Thymus (tissue), 11 donors: ENCODE measurements at regions not wholly inside any gene's neighbourhood (a gene's known extent, or its start where the extent isn't known, plus 50 kb on each side); places are given as distances from the start of the nearest gene placed in this dataset.
"Not testable (repeated sequence)": the region's sequence is repeated elsewhere in the genome, so short reads cannot be mapped to it uniquely, and the experiment has no call there.

Experiments
- DNase-seq, 9 donors: peaks; one replicate each; pipeline ENCODE4 v3.0.0-alpha.2; 2013; ENCODE audit warnings: low spot score in 9 of 9, low read depth in 6 of 9, missing footprints in 1 of 9
- H3K27ac ChIP-seq, 2 donors: one replicate each; pipeline ENCODE4 v1.5.1; 2013; ENCODE audit warnings: control low read depth in 1 of 2, low read depth in 1 of 2, low read length in 1 of 2, mild to moderate bottlenecking in 1 of 2, moderate library complexity in 1 of 2
- H3K27me3 ChIP-seq, 2 donors: one replicate each; pipeline ENCODE4 v1.5.1; 2013; ENCODE audit warnings: low read length in 1 of 2; ENCODE audit not compliant: control insufficient read depth in 2 of 2, insufficient read depth in 1 of 2
- H3K36me3 ChIP-seq, 2 donors: one replicate each; pipeline ENCODE4 v1.5.1; 2013; ENCODE audit warnings: low read length in 1 of 2, mild to moderate bottlenecking in 1 of 2, moderate library complexity in 1 of 2; ENCODE audit not compliant: control insufficient read depth in 2 of 2, insufficient read depth in 2 of 2
- H3K4me1 ChIP-seq, 2 donors: one replicate each; pipeline ENCODE4 v1.5.1; 2013; ENCODE audit warnings: low read length in 2 of 2; ENCODE audit not compliant: control insufficient read depth in 2 of 2, insufficient read depth in 2 of 2
- H3K4me3 ChIP-seq, 2 donors: one replicate each; pipeline ENCODE4 v1.5.1; 2013; ENCODE audit warnings: low read length in 2 of 2, control low read depth in 1 of 2, mild to moderate bottlenecking in 1 of 2
- H3K9me3 ChIP-seq, 2 donors: one replicate each; pipeline ENCODE4 v1.5.1; 2013; ENCODE audit warnings: low read length in 1 of 2, mild to moderate bottlenecking in 1 of 2; ENCODE audit not compliant: control insufficient read depth in 2 of 2, insufficient read depth in 1 of 2
- WGBS: extraction: QIAGEN DNeasy Blood & Tissue Kit; methylation state at CpG from one replicate; pipeline ENCODE4 v1.1.7; 2013; 5-methylcytosine and 5-hydroxymethylcytosine counted together
- donor health status: healthy.

DNA sequence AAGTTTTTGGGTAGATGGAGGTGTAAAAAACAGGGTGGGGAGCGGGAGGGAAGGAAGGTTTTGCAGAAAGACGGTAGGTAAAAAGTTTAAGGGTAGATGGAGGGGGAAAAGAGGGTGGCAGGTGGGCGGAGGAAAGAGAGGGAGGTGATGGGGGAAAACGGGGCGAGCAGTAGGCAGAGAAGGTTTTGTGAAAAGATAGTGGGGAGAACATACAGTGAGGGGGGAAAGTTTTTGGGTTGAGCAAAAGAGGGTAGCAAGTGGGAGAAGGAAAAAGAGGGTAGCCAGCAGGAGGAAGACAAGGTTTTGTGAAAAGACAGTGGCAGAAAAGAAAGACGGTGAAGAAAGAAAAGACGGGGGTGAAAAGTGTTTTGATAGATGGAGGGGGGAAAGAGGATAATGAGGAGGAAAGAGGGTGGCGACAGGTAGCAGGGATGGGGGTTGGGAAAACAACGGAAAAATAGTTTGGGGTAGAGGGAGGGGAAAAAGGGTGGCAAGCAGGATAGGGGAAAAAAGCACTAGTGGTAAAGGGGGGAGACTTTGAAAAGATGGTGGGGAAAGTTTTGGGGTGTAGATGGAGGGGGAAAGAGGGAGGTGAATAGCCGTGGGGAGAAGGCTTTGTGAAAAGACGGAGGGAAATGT lies 398.8 kb downstream of the KCNJ18 start:
- not testable (repeated sequence) for H3K27me3 ChIP-seq, H3K4me3 ChIP-seq, H3K4me1 ChIP-seq, DNase-seq, H3K9me3 ChIP-seq, H3K27ac ChIP-seq, H3K36me3 ChIP-seq
- 94% methylated on average over 10 of the region's 11 CpGs for WGBS

DNA sequence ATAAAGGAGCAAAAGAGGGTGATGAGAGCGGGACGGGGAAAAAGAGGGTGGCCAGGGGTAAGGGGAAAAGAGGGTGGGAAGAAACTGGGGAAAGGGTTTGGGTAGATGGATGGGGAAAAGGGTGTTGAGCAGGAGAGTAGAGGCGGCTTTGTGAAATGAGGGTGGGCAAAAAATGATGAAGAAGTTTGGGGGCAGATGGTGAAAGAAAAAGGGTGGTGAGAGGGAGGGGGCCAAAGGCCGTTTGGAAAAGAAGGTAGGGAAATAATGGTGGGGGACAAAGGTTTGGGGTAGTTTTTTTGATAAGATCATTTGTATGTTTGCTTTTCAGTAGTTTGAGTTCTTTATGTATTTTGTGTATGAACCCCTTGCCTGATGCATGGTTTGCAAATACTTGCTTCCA lies 399.5 kb downstream of the KCNJ18 start:
- WGBS: 87% methylated on average over 4 of the region's 4 CpGs
- not testable (repeated sequence) for DNase-seq, H3K36me3 ChIP-seq, H3K27me3 ChIP-seq, H3K9me3 ChIP-seq, H3K4me1 ChIP-seq, H3K4me3 ChIP-seq, H3K27ac ChIP-seq

DNA sequence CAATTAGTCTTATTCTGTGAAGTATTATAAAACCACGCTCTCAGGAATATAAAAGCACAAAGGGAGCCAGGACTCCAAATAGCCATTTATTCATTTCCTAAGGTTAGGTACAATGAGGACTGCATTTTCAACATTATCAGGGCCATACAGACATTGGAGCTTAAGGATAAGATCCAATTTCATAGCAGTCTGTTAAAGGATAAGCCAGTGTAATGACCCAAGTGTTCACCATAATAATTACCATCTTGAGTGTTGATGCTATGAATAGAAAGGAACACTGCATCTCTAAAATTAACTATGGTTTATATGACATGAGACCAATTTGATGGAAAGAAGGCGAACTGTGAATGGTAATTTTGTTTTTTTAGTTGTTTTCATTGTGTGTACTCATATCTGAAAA lies 403.1 kb downstream of the KCNJ18 start:
- H3K4me1 ChIP-seq, H3K9me3 ChIP-seq, DNase-seq, H3K27ac ChIP-seq, H3K4me3 ChIP-seq, H3K36me3 ChIP-seq, H3K27me3 ChIP-seq: not testable (repeated sequence)
- 74% methylated on average over 2 of the region's 2 CpGs for WGBS

GRCh38 chr17:22099633-22100032 lies 407.3 kb downstream of the KCNJ18 start:
- H3K9me3 ChIP-seq: not testable (repeated sequence)

GRCh38 chr17:22102177-22102576 lies 409.9 kb downstream of the KCNJ18 start:
- H3K27ac ChIP-seq: no peak overlapping the region
- H3K4me3 ChIP-seq: no peak overlapping the region
- no peak for DNase-seq
- no peaks in the 10 kb centered on the region for H3K4me1 ChIP-seq
- H3K27me3 ChIP-seq: no peaks in the 10 kb centered on the region
- no peaks in the 10 kb centered on the region for H3K36me3 ChIP-seq
- WGBS: 87% methylated on average over 6 of the region's 6 CpGs
- no peaks in the 10 kb centered on the region for H3K9me3 ChIP-seq

More at GRCh38 chr17:22099633-22100032, 407.3 kb downstream of the KCNJ18 start:
- not testable (repeated sequence) for H3K36me3 ChIP-seq, DNase-seq, H3K27ac ChIP-seq, H3K4me3 ChIP-seq, H3K4me1 ChIP-seq, H3K27me3 ChIP-seq

DNA sequence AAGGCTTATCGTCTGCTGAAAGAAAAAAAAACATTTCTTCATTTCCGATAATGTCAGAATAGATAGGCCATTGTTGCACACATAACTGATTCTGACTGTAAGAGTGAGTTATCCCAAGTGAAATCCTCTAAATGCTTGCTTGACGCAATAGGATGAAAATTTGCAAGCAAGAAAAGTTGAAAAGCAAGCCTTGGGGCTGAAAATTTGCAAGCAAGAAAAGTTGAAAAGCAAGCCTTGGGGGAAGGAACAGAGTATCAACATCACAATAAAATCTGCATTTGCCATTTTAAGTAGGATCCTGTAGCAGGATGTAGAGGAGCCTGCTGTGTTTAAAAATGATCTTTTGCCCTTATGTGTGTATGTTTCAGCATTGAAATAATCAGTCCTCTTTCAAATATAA lies 424.4 kb downstream of the KCNJ18 start:
- not testable (repeated sequence) for H3K27ac ChIP-seq, H3K36me3 ChIP-seq, H3K4me3 ChIP-seq, H3K27me3 ChIP-seq, H3K4me1 ChIP-seq, H3K9me3 ChIP-seq, DNase-seq
- whole genome bisulfite sequencing: 39% methylated on average over 3 of the region's 3 CpGs

- not testable (repeated sequence) for H3K4me3 ChIP-seq, H3K27me3 ChIP-seq, H3K27ac ChIP-seq, H3K4me1 ChIP-seq, H3K9me3 ChIP-seq, H3K36me3 ChIP-seq, DNase-seq
- 87% methylated on average over 2 of the region's 2 CpGs for WGBS
Measured at GRCh38 chr17:22117401-22117800, 425.1 kb downstream of the KCNJ18 start.

DNA sequence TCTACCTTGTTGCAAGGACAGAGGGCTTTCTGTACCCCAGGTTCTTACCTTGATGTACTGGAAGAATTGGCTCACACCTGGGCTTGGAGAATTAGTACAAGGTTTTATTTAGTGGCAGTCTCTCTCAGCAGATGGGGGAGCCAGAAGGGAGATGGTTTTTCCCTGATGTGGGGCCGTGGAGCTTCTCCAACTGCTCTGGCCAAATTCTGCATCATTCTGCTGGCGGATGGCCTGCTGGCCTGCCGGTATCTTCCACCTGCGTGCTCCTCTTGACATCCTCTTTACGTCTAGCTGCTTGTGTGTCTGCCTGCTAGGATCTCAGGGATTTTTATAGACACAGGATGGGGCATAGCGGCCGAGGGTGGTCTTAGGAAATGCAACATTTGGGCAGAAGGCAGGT lies 426.7 kb downstream of the KCNJ18 start:
- H3K36me3 ChIP-seq, H3K4me3 ChIP-seq, H3K4me1 ChIP-seq, DNase-seq, H3K9me3 ChIP-seq, H3K27me3 ChIP-seq, H3K27ac ChIP-seq: not testable (repeated sequence)
- 82% methylated on average over 7 of the region's 7 CpGs for WGBS

GRCh38 chr17:22119751-22120150 lies 427.4 kb downstream of the KCNJ18 start:
- H3K9me3 ChIP-seq, H3K4me1 ChIP-seq, H3K27me3 ChIP-seq, H3K36me3 ChIP-seq, H3K4me3 ChIP-seq, DNase-seq, H3K27ac ChIP-seq: not testable (repeated sequence)
- 94% methylated on average over 3 of the region's 3 CpGs for WGBS
